Posterior cingulate gyrus (tissue), 11 donors: ENCODE measurements at regions not wholly inside any gene's neighbourhood (a gene's known extent, or its start where the extent isn't known, plus 50 kb on each side); places are given as distances from the start of the nearest gene placed in this dataset.

Source experiments
- DNase-seq, 10 donors: peaks; one replicate each; pipeline versions ENCODE4 v3.0.0 to v3.0.0-alpha.2; 2020 to 2021; ENCODE audit warnings: mixed read lengths in 3 of 10
- intact Hi-C: fragments of 100-400 bp; cut with DNase I; formaldehyde crosslinking; loops from one replicate; pipeline ENCODE4 v1.15.1; 2023

DNA sequence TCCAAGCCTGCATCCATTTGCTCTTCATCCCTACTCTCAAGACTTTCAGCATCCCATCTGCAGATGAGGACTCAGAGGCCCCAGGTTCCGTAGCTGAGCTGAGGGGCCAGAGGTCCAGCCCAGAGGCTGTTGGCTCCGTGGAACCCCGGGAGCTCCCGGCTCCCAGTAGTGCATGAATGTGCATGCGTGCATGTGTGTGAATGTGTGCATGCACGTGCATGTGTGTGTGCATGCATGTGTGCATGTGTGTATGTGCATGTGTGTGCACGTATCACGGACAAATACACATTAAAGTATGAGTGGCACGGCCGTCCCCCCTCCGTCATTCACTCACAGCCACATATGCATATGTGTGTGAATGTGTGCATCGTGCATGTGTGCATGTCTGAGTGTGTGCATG lies 149.9 kb downstream of the KIF26A start:
- peak in 4 of 10 donors; percentile 11 to 57 (median 28) for DNase-seq
- intact Hi-C loops, result no loop called here

DNA sequence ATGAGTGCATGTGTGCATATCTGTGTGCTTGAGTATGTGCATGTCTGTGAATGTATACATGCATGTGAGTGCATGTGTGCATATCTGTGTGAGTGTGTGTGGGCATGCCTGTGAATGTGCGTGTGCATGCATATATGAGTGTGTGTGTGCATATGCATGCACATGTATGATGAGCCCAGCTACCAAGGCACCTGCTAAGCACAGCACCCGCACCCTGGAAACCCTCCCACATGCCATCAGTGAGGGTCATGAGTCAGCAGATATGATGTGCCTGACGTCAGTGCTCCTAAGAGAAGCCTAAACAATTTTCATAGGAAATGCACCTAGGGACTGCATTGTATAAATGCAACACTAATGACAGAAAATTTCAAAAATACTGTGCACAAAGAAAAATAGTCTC lies 151.1 kb downstream of the KIF26A start:
- intact Hi-C loops, result no loop called here
- DNase-seq, result peak in 2 of 10 donors; percentile 1 to 60

DNA sequence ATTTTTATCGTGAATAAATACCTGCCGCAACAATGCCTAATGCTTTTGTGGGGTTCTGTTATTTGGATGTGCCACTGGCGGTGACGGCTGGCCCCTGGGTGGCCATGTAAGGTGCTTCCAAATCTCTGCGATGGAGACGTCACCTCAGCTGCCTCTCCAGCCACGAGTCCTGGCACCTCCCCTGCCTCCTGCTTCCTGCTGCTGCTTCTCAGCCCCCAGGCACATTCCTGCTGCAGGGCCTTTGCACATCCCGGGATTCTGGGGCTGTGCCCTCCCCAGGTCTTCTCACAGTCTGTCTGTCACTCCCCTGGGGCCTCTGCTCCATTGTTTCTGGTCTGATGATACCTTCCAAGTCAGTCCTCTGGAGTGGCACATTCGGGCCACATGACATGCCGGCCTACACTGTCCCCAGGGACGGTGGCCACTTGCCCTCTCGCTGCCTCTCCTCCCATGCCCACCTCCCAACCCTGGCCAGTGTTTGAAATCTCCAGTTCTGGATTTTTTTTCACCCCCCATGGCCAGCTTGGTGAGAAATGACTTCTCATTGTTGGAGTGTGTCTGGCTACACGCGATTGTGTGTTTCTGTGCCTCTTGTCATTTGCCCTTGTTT lies 151.8 kb downstream of the KIF26A start:
- intact Hi-C loops, result no loop called here
- peak in 6 of 10 donors; percentile 1 to 67 (median 30) for DNase-seq

GRCh38 chr14:104290756-104291122 lies 152.4 kb downstream of the KIF26A start:
- peak in 6 of 10 donors; percentile 2 to 77 (median 35) for DNase-seq
- intact Hi-C loops, result no loop called here

DNA sequence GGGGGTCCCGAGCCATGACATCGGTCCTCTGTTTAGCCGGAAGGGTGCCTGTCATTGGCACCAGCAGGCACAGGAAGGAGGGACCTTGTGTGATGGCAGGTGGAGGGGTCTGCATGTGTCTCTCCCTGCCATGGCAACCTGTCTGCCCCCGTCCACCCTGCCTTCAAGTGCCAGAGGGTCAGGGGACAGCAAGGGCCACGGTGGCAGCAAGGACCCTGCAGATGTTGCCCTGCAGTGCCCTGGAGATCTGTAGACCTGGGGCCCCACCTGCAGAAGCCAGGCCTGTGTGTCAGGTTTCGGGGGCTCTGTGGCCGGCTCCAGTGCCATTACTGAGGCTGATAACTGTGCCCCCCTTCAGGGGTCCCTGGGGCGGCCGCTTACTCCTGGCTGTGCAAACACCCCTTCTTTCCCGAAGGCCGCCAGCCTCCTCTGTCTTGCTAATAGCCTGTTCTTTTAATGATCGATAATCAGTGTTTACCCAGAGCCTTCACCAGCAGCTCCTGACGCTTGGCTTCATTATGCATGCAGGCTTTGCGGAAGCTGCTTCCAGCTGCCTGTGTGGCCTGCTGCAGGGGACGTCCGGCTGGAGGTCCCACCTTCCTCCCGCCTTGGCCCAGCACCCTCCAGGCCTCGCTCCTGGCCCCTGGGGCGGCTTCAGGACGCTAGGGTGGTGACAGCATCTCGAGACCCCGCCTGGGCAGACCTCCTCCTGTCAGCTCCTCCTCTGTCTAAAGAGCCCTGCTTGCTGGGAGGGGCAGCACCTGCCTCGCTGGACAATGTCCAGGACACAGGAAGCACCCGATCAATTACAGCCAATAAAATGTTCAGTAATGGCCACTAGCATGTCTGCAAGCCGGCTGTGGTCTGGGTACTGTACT lies 153.0 kb downstream of the KIF26A start:
- intact Hi-C loops, result no loop called here
- peak in 6 of 10 donors; percentile 2 to 84 (median 38) for DNase-seq

DNA sequence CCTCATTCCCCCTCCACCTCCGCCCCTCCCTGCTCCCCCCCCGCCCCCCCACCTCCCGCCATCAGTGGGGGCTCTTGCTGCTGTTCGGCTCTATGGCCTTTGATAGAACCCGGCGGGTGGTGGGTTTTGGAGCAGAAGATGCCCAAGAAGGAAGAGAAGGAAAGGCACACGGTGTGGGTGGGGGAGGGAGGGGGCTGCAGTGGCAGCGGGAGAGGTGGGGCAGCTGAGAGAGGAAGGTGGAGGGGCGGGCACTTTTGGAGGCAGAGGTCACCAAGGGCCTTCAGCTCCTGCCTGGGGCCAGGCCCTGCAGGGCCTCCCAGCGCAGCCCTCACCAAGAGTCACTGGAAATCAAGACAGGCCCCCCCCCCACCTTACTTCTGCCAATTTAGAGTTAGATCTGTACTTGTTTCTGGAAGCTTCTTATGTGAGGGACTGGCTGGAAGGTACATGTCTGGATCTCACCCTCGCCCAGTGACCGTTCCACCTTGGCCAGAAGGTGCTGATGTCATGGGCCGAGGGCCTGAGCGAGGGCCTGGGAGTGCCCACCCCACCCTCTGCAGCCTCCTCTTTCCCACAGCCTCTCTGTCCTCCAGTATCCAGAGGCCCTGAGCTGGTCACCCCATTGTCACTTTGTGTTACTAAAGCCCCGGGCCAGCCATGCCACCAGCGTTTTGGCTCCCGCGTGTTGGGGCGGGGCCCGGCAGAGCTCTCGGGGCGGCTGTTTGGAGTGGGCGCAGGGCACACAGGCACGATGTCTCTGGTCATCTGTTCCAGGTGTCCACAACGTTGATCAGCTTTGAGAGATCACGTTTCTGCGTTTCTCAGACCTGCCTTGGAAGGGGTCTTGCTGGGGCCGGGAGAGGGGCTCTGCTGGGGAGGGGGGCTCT lies 153.9 kb downstream of the KIF26A start:
- intact Hi-C loops, result no loop called here
- DNase-seq, result peak in 5 of 10 donors; percentile 2 to 56 (median 24)

DNA sequence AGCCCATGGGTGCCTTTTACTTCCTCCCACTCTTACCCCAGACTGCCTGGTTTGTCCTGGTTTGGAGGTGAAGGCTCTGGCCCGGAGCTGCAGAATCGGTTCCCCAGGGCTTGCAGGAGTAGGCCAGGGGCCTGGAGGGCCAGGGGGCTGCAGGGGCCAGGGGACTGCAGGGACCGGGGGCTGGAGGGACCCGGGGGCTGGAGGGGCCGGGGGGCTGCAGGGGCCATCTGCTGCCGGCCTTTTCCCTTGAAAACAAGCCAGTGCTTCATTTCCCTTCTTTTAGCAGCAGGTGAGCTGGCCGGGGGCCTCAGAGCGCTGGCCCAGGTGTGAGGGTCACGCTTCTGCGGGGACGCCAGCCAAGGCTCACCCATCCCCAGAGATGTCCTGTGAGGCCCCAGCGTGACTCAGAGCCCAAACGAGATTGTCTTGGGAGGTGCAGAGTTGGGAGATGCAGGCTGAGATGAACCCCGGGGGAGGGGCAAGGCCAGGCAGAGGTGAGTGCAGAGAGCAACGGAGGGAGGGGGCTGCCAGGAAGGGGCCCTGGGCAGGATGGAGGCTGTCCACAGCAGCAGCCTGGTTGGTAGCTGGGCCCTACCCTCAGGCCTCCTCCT lies 154.9 kb downstream of the KIF26A start:
- intact Hi-C loops, result no loop called here
- peak in 5 of 10 donors; percentile 1 to 66 (median 49) for DNase-seq

GRCh38 chr14:104293851-104294627 lies 155.7 kb downstream of the KIF26A start:
- intact Hi-C loops, result no loop called here
- DNase-seq, result peak in 5 of 10 donors; percentile 3 to 76 (median 41)

GRCh38 chr14:104294628-104294982 lies 156.2 kb downstream of the KIF26A start:
- DNase-seq, result peak in 4 of 10 donors; percentile 1 to 47 (median 33)
- intact Hi-C loops, result no loop called here

GRCh38 chr14:104294983-104295680 lies 156.7 kb downstream of the KIF26A start:
- DNase-seq, result peak in 5 of 10 donors; percentile 5 to 74 (median 54)
- intact Hi-C loops, result no loop called here

DNA sequence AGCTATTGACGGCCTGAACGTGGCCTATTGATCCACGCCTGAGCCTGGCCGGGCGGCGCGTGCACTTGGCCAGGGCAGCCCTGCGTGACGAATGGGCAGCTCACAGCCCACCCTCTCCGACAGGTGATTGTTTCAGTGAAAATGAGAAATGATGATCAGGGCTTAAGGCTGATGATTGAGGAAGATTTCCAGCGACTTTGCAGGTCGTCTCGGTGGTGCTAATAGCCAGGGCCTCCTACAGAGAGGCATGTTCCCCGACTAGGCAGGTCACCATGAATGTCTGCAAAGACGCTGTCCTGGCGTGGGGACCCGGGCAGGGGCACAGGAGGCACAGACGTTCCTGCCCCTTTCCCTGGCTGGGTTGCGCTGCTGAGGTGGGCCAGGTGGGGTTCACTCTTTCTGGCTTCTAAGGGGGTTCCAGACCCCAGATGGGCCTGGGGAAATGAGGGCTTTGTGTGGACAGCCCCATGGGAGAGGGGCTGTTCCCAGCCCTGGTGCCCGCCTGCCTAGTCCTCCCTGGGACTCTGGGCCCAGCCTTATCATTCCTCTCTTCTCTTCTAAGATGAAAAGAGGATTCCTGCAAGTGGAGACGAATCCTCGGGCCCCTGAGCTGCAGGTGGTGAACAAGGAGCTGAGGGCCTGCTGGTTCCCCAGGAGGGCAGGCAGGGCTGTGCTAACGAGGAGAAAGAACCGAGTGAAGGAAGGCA lies 157.4 kb downstream of the KIF26A start:
- intact Hi-C loops, result no loop called here
- DNase-seq, result peak in 5 of 10 donors; percentile 3 to 71 (median 46)

DNA sequence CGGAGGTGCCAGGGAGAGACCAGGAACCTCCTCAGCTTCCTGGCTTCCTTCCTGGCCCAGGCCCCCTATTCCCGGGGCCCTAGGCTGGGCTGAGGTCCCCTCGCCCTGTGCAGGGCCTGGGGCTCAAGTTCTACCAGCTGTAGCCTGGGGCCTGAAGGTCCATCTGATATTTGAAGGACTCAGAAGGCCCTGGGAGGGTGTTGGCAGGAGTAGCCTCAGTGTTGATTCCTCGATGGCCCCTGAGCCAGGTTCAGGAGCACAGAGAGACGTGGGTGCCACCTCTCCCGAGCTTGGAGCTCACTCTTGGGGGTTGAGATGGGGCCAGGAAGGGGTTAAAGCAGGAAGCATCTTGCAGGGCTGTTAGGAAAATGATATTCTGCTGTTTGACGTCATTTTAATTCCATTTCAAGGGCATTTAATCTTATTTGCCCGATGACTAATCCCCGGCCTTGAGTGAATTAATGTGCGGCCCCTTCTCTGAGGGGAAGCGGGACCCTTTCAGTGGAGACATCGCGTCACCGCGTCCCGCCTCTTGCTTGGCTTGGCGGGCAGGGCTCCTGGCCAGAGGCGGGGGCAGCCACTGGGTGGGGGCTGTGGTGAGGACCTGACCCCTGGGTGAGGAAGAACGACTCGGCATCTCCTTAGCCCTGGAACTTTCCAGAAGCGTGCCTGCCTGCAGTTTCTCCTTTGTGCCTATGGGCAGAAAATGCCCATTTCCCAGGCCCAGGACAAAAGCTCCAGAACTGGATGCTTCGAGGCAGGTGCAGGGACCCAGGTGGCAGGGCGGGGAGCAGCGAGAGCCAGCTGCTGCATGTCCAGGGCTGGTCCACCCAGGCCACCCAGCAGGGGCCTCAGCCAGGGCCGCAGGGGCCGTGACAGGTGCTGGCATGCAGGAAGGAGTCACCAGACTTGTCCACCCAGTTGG lies 158.3 kb downstream of the KIF26A start:
- intact Hi-C loops, result no loop called here
- DNase-seq, result peak in 5 of 10 donors; percentile 4 to 76 (median 59)

DNA sequence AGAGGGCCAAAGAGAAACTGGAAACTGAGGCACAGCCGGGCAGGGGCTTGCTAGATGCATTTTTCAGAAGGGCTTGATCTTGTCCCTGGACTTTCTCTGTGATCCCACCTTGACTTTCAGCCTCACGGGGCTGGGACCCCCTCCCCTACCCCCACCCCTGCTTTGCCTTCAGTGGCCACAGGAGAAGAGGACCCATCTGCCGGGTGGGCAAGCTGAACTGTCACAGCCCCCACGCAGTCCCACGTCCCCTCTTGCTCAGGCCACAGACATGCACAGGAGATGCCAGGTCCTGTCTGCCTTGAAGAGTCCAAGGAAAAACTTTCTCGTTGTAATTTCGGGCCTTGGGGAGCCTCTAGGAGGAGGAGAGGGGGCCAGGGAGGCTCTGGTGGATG lies 158.9 kb downstream of the KIF26A start:
- intact Hi-C loops, result no loop called here
- DNase-seq, result peak in 5 of 10 donors; percentile 0 to 62 (median 33)

- peak in 5 of 10 donors; percentile 2 to 73 (median 55) for DNase-seq
- intact Hi-C loops, result no loop called here
Measured at GRCh38 chr14:104297721-104298401, 159.5 kb downstream of the KIF26A start.

- peak in 4 of 10 donors; percentile 7 to 44 (median 42) for DNase-seq
- intact Hi-C loops, result no loop called here
Measured at GRCh38 chr14:104298458-104298857, 160.1 kb downstream of the KIF26A start.

DNA sequence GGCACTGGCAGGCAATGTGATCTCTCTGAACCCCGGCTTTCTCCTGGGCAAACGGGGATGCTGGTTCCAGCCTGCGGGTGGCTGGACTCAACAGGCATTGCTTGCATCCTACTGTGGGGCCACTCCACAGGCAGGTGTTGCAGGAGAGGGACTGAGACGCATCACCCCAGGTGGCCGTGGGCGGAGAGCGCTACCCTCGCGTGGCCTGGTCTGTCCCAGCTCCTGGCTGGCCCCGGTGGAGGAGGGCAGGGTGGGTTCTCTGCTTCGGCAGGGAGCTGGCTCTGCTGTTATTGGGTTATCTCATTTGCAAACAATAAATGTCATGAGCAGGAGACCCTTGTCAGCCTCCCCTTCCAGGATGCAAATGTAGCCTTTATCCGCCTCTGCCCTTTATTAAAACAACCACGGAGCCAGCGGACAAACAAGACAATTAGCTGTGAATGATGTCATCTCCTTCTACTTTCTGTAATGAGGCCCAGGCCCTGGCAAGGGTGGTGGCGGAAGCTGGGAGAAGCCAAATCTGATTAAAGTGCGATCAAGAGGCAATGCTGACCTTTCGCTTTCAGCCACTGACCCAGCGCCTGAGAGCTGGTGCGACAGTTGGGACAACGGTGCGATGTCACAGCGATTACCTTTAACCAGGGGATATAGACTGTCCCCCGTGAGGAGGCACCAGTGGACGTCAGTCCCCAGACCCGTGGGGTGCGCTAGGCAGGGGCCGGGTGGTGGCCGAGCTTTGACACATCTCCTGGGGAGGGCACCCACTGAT lies 161.8 kb downstream of the KIF26A start:
- intact Hi-C loops, result no loop called here
- DNase-seq, result peak in 4 of 10 donors; percentile 12 to 81 (median 70)
